Calu3 (cell line): ENCODE measurements at regions not wholly inside any gene's neighbourhood (a gene's known extent, or its start where the extent isn't known, plus 50 kb on each side); places are given as distances from the start of the nearest gene placed in this dataset.

Experiments used
- BruUV-seq: library from RNA; stranded (reverse); fragments of 400-500 nt; replicated peaks from 2 replicates; lab custom pipeline; 2021; lab: Mats Ljungman, UMichigan
- CTCF ChIA-PET: fragments of 300-600 bp; sonication (Branson Sonifier 250); formaldehyde crosslinking; loops from one replicate; lab custom pipeline; 2022; ENCODE audit warnings: antibody characterized with exemption; lab: Charles Lee
- DNase-seq: peaks from one replicate; pipeline ENCODE4 v3.0.0; 2022
- H3K27ac Mint-ChIP-seq: one replicate; pipeline ENCODE4 v1.8.0; 2022; ENCODE audit warnings: mixed read lengths; ENCODE audit not compliant: unreplicated experiment
- H3K27me3 Mint-ChIP-seq: one replicate; pipeline ENCODE4 v1.8.0; 2022; ENCODE audit warnings: mixed read lengths; ENCODE audit not compliant: unreplicated experiment
- H3K36me3 Mint-ChIP-seq: one replicate; pipeline ENCODE4 v1.8.0; 2022; ENCODE audit warnings: mild to moderate bottlenecking, moderate library complexity, mixed read lengths; ENCODE audit not compliant: insufficient read depth, unreplicated experiment
- H3K4me1 Mint-ChIP-seq: one replicate; pipeline ENCODE4 v1.8.0; 2022; ENCODE audit warnings: mild to moderate bottlenecking, low read depth, mixed read lengths; ENCODE audit not compliant: unreplicated experiment
- H3K4me3 Mint-ChIP-seq: one replicate; pipeline ENCODE4 v1.8.0; 2022; ENCODE audit warnings: mild to moderate bottlenecking, low read depth, moderate library complexity, mixed read lengths; ENCODE audit not compliant: unreplicated experiment
- H3K9me3 Mint-ChIP-seq: one replicate; pipeline ENCODE4 v1.8.0; 2022; ENCODE audit warnings: low read depth, mixed read lengths; ENCODE audit not compliant: unreplicated experiment
- CTCF ChIP-seq: fragments of 200-600 bp; IDR thresholded peaks from one replicate; pipeline ENCODE4 v1.8.0; 2022; ENCODE audit warnings: antibody characterized with exemption; ENCODE audit not compliant: unreplicated experiment
- intact Hi-C: fragments of 100-400 bp; cut with micrococcal nuclease; formaldehyde crosslinking; loops from one replicate; pipeline ENCODE4 v1.10.0; 2022; ENCODE audit not compliant: unreplicated experiment

GRCh38 chr4:164288578-164288977 is 465.4 kb upstream of the SMIM31 start:
- TF ChIP-seq CTCF, result no peak
- no TSS peak for BruUV-seq
- intact Hi-C loops, result no loop called here
- H3K27me3 Mint-ChIP-seq, result no peaks in the 10 kb centered on the region
- no peak overlapping the region for H3K4me3 Mint-ChIP-seq
- CTCF ChIA-PET, result no interaction called here
- no peak overlapping the region for H3K27ac Mint-ChIP-seq
- no peaks in the 10 kb centered on the region for H3K4me1 Mint-ChIP-seq
- H3K9me3 Mint-ChIP-seq, result no peaks in the 10 kb centered on the region
- no peak for DNase-seq
- H3K36me3 Mint-ChIP-seq, result no peaks in the 10 kb centered on the region

- CTCF ChIA-PET, result no interaction called here
- no peak overlapping the region for H3K4me3 Mint-ChIP-seq
- DNase-seq, result no peak
- H3K9me3 Mint-ChIP-seq, result no peaks in the 10 kb centered on the region
- no peak for TF ChIP-seq CTCF
- no TSS peak for BruUV-seq
- intact Hi-C loops, result no loop called here
- H3K36me3 Mint-ChIP-seq, result no peaks in the 10 kb centered on the region
- H3K4me1 Mint-ChIP-seq, result no peaks in the 10 kb centered on the region
- no peaks in the 10 kb centered on the region for H3K27me3 Mint-ChIP-seq
- no peak overlapping the region for H3K27ac Mint-ChIP-seq
Observed at GRCh38 chr4:164293203-164293602, 460.7 kb upstream of the SMIM31 start.

- DNase-seq, result no peak
- no peak overlapping the region for H3K27ac Mint-ChIP-seq
- no TSS peak for BruUV-seq
- H3K4me3 Mint-ChIP-seq, result no peak overlapping the region
- CTCF ChIA-PET, result no interaction called here
- intact Hi-C loops, result no loop called here
- H3K36me3 Mint-ChIP-seq, result no peaks in the 10 kb centered on the region
- H3K4me1 Mint-ChIP-seq, result no peaks in the 10 kb centered on the region
- no peaks in the 10 kb centered on the region for H3K27me3 Mint-ChIP-seq
- no peaks in the 10 kb centered on the region for H3K9me3 Mint-ChIP-seq
- TF ChIP-seq CTCF, result no peak
Observed at GRCh38 chr4:164293743-164294142, 460.2 kb upstream of the SMIM31 start.

- Mint-ChIP-seq H3K4me1 (no peaks in the 10 kb centered on the region), H3K27me3 (no peaks in the 10 kb centered on the region), H3K4me3 (no peak overlapping the region), H3K36me3 (no peaks in the 10 kb centered on the region), H3K27ac (no peak overlapping the region), H3K9me3 (no peaks in the 10 kb centered on the region)
- no peak for TF ChIP-seq CTCF
- intact Hi-C loops, result no loop called here
- no TSS peak for BruUV-seq
- CTCF ChIA-PET, result no interaction called here
- DNase-seq, result no peak
Observed at GRCh38 chr4:164301430-164301829, 452.5 kb upstream of the SMIM31 start.
